ENCODE measurements at regions not wholly inside any gene's neighbourhood (a gene's known extent, or its start where the extent isn't known, plus 50 kb on each side); places are given as distances from the start of the nearest gene placed in this dataset.

GRCh38 chr5:25436452-25436851, 791.7 kb upstream of the CDH10 start:
- no peaks in the 10 kb centered on the region for H3K9me3 ChIP-seq
- no peak for TF ChIP-seq CTCF (IDR thresholded peaks at IDR 0.05)
- no peak overlapping the region for H3K27ac ChIP-seq
- H3K4me3 ChIP-seq = no peak overlapping the region
- intact Hi-C loops (cut with DNase I) = no loop called here
- H3K36me3 ChIP-seq = no peaks in the 10 kb centered on the region
- H3K4me1 ChIP-seq = no peaks in the 10 kb centered on the region
- ATAC-seq (no peak), DNase-seq (no peak)
- no peaks in the 10 kb centered on the region for H3K27me3 ChIP-seq

GRCh38 chr5:25435882-25436281, 791.1 kb upstream of the CDH10 start:
- no peak for TF ChIP-seq CTCF (IDR thresholded peaks at IDR 0.05)
- H3K36me3 ChIP-seq = no peaks in the 10 kb centered on the region
- no peaks in the 10 kb centered on the region for H3K4me1 ChIP-seq
- ATAC-seq (no peak), DNase-seq (no peak)
- no peak overlapping the region for H3K27ac ChIP-seq
- H3K27me3 ChIP-seq = no peaks in the 10 kb centered on the region
- H3K9me3 ChIP-seq = no peaks in the 10 kb centered on the region
- no peak overlapping the region for H3K4me3 ChIP-seq
- intact Hi-C loops (cut with DNase I) = no loop called here

- ATAC-seq (no peak), DNase-seq (no peak)
- H3K27me3 ChIP-seq = no peaks in the 10 kb centered on the region
- no peak overlapping the region for H3K4me3 ChIP-seq
- H3K36me3 ChIP-seq = no peaks in the 10 kb centered on the region
- TF ChIP-seq CTCF (IDR thresholded peaks at IDR 0.05) = no peak
- no peaks in the 10 kb centered on the region for H3K9me3 ChIP-seq
- H3K4me1 ChIP-seq = no peaks in the 10 kb centered on the region
- intact Hi-C loops (cut with DNase I) = no loop called here
- H3K27ac ChIP-seq = no peak overlapping the region
Observed at GRCh38 chr5:25427240-25427639, 782.5 kb upstream of the CDH10 start.

GRCh38 chr5:25423271-25423670, 778.5 kb upstream of the CDH10 start:
- ATAC-seq = no peak
- no peak for TF ChIP-seq CTCF (IDR thresholded peaks at IDR 0.05)
- Histone ChIP-seq H3K4me1 (no peaks in the 10 kb centered on the region), H3K9me3 (no peaks in the 10 kb centered on the region), H3K4me3 (no peak overlapping the region), H3K27ac (no peak overlapping the region), H3K36me3 (no peaks in the 10 kb centered on the region), H3K27me3 (no peaks in the 10 kb centered on the region)
- intact Hi-C loops (cut with DNase I) = no loop called here
- no peak for DNase-seq

GRCh38 chr5:25419684-25420083, 774.9 kb upstream of the CDH10 start:
- Histone ChIP-seq H3K36me3 (no peaks in the 10 kb centered on the region), H3K4me1 (no peaks in the 10 kb centered on the region), H3K9me3 (no peaks in the 10 kb centered on the region), H3K4me3 (no peak overlapping the region), H3K27me3 (no peaks in the 10 kb centered on the region), H3K27ac (no peak overlapping the region)
- no peak for DNase-seq
- no peak for ATAC-seq
- intact Hi-C loops (cut with DNase I) = no loop called here
- no peak for TF ChIP-seq CTCF (IDR thresholded peaks at IDR 0.05)

All from left lung (tissue), 4 donors.